GM23248 (cell line): ENCODE measurements at regions not wholly inside any gene's neighbourhood (a gene's known extent, or its start where the extent isn't known, plus 50 kb on each side); places are given as distances from the start of the nearest gene placed in this dataset.

Experiments
- DNase-seq: peaks from one replicate; pipeline ENCODE4 v3.0.0-alpha.2; 2015
- H2AFZ ChIP-seq: fragments of 200-600 bp; sonication (generic); 2 replicates; pipeline ENCODE4 v1.6.1; 2016; ENCODE audit warnings: antibody characterized with exemption
- H3F3A ChIP-seq: fragments of 200-600 bp; sonication (generic); 2 replicates; pipeline ENCODE4 v1.6.1; 2016; ENCODE audit warnings: mild to moderate bottlenecking, antibody characterized with exemption, mixed run types; ENCODE audit not compliant: insufficient read depth
- H3K27ac ChIP-seq: fragments of 200-600 bp; sonication (generic); 2 replicates; pipeline ENCODE4 v1.5.1; 2016; ENCODE audit warnings: mild to moderate bottlenecking
- H3K27me3 ChIP-seq: fragments of 200-600 bp; sonication (generic); replicated peaks from 2 replicates; pipeline ENCODE4 v1.6.1; 2016; ENCODE audit warnings: mild to moderate bottlenecking; ENCODE audit not compliant: insufficient read depth
- H3K36me3 ChIP-seq: fragments of 200-600 bp; sonication (generic); 2 replicates; pipeline ENCODE4 v1.6.1; 2016; ENCODE audit warnings: low read depth, mild to moderate bottlenecking
- H3K4me1 ChIP-seq: fragments of 200-600 bp; sonication (generic); 2 replicates; pipeline ENCODE4 v1.6.1; 2016; ENCODE audit warnings: mild to moderate bottlenecking; ENCODE audit not compliant: insufficient read depth
- H3K4me2 ChIP-seq: fragments of 200-600 bp; sonication (generic); one replicate; pipeline ENCODE4 v1.6.1; 2016; ENCODE audit warnings: mild to moderate bottlenecking; ENCODE audit not compliant: unreplicated experiment
- H3K4me3 ChIP-seq: fragments of 200-600 bp; sonication (generic); 2 replicates; pipeline ENCODE4 v1.5.1; 2016; ENCODE audit warnings: mild to moderate bottlenecking
- H3K79me2 ChIP-seq: fragments of 200-600 bp; sonication (generic); 2 replicates; pipeline ENCODE4 v1.6.1; 2016; ENCODE audit warnings: mild to moderate bottlenecking; ENCODE audit not compliant: insufficient read depth
- H3K9ac ChIP-seq: fragments of 200-600 bp; sonication (generic); 2 replicates; pipeline ENCODE4 v1.6.1; 2016; ENCODE audit warnings: mild to moderate bottlenecking
- H3K9me2 ChIP-seq: fragments of 200-600 bp; sonication (generic); 2 replicates; pipeline ENCODE4 v1.6.1; 2016; ENCODE audit warnings: mixed run types, mild to moderate bottlenecking, moderate library complexity; ENCODE audit not compliant: insufficient read depth
- H3K9me3 ChIP-seq: fragments of 200-600 bp; sonication (generic); one replicate; pipeline ENCODE4 v1.6.1; 2017; ENCODE audit warnings: low read depth
- H4K20me1 ChIP-seq: fragments of 200-600 bp; sonication (generic); 2 replicates; pipeline ENCODE4 v1.6.0; 2016; ENCODE audit not compliant: insufficient read depth
- EZH2 ChIP-seq: fragments of 200-600 bp; sonication (generic); IDR thresholded peaks from 2 replicates; pipeline ENCODE4 v1.6.1; 2018; ENCODE audit warnings: antibody characterized with exemption, mild to moderate bottlenecking; ENCODE audit not compliant: insufficient read depth, poor library complexity, severe bottlenecking
- EZH2phosphoT487 ChIP-seq: fragments of 200-600 bp; sonication (generic); IDR thresholded peaks from 2 replicates; pipeline ENCODE4 v1.6.1; 2018; ENCODE audit warnings: antibody characterized with exemption, moderate library complexity, mild to moderate bottlenecking, low read depth; ENCODE audit not compliant: insufficient read depth
- WGBS, 2 experiments: methylation state at CpG; one replicate each; pipeline ENCODE4 v1.1.6; 2015 to 2017; ENCODE audit warnings: low lambda C conversion rate in 2 of 2, low coverage in 1 of 2; ENCODE audit errors: missing lambda C conversion rate in 2 of 2; 5-methylcytosine and 5-hydroxymethylcytosine counted together
- in situ Hi-C: fragments of 300-500 bp; cut with MboI; formaldehyde crosslinking; loops from 2 replicates; pipeline ENCODE4 v1.15.0; 2020

GRCh38 chr13:26967119-26968038, 204.2 kb downstream of the USP12 start:
- Histone ChIP-seq H3K9me2 (no peaks in the 10 kb centered on the region), H3K36me3 (no peaks in the 10 kb centered on the region), H3K9me3 (no peaks in the 10 kb centered on the region), H3K4me1 (no peaks in the 10 kb centered on the region), H4K20me1 (no peaks in the 10 kb centered on the region), H2AFZ (no peak overlapping the region), H3K9ac (no peak overlapping the region), H3K79me2 (no peaks in the 10 kb centered on the region), H3K27ac (no peak overlapping the region), H3K4me3 (no peak overlapping the region), H3F3A (no peaks in the 10 kb centered on the region), H3K27me3 (peaks cover 31% of the 10 kb centered on the region), H3K4me2 (no peak overlapping the region)
- DNase-seq: peak; percentile 40
- in situ Hi-C loops: loop anchor here (25.0 kb wide), 1 partner anchor 870 kb away; no protein-coding TSS in a partner anchor
- TF ChIP-seq EZH2 (no peak), EZH2phosphoT487 (no peak)
- 29 to 32% methylated on average over 17 of the region's 17 CpGs for WGBS, 2 experiments

GRCh38 chr13:26966701-26967080, 204.9 kb downstream of the USP12 start:
- Histone ChIP-seq H3K9me2 (no peaks in the 10 kb centered on the region), H3K9me3 (no peaks in the 10 kb centered on the region), H3K9ac (no peak overlapping the region), H2AFZ (no peak overlapping the region), H3K4me1 (no peaks in the 10 kb centered on the region), H3K27me3 (peaks cover 31% of the 10 kb centered on the region), H3K4me2 (no peak overlapping the region), H3F3A (no peaks in the 10 kb centered on the region), H3K27ac (no peak overlapping the region), H3K36me3 (no peaks in the 10 kb centered on the region), H3K4me3 (no peak overlapping the region), H3K79me2 (no peaks in the 10 kb centered on the region), H4K20me1 (no peaks in the 10 kb centered on the region)
- no peak for DNase-seq
- TF ChIP-seq EZH2phosphoT487: no peak
- no peak for TF ChIP-seq EZH2
- WGBS, 2 experiments: 73% methylated on average over 4 of the region's 4 CpGs
- in situ Hi-C loops: loop anchor here (25.0 kb wide), 1 partner anchor 871 kb away; no protein-coding TSS in a partner anchor

- Histone ChIP-seq H2AFZ (no peak overlapping the region), H3K9me3 (no peaks in the 10 kb centered on the region), H3K4me1 (no peaks in the 10 kb centered on the region), H3F3A (no peaks in the 10 kb centered on the region), H3K4me3 (no peak overlapping the region), H4K20me1 (no peaks in the 10 kb centered on the region), H3K79me2 (no peaks in the 10 kb centered on the region), H3K9ac (no peak overlapping the region), H3K4me2 (no peak overlapping the region), H3K27ac (no peak overlapping the region), H3K36me3 (no peaks in the 10 kb centered on the region), H3K9me2 (no peaks in the 10 kb centered on the region), H3K27me3 (peaks cover 31% of the 10 kb centered on the region)
- in situ Hi-C loops: loop anchor here (25.0 kb wide), 1 partner anchor 871 kb away; no protein-coding TSS in a partner anchor
- 22 to 27% methylated on average over 22 of the region's 22 CpGs for WGBS, 2 experiments
- TF ChIP-seq EZH2phosphoT487: no peak
- TF ChIP-seq EZH2: no peak
- DNase-seq: peak; percentile 46
These were observed 205.5 kb downstream of the USP12 start for GRCh38 chr13:26965952-26966700.
